A549 (cell line): ENCODE measurements at regions not wholly inside any gene's neighbourhood (a gene's known extent, or its start where the extent isn't known, plus 50 kb on each side); places are given as distances from the start of the nearest gene placed in this dataset.
"Not testable (repeated sequence)": the region's sequence is repeated elsewhere in the genome, so short reads cannot be mapped to it uniquely, and the experiment has no call there.

Experiments used
- ATAC-seq, 2 experiments: fragments of 200-7000 bp in 1 of 2; fragments of >200 bp in 1 of 2; cut with Nextera tagmentation in 1 of 2; cut with Tn5 transposase in 1 of 2; 3 replicates each; pipeline versions ENCODE4 v1.8.0 to v1.9.1; 2018 to 2020; ENCODE audit warnings: mild to moderate bottlenecking in 1 of 2, moderate library complexity in 1 of 2
- CTCF ChIA-PET: fragments of 300-600 bp; sonication (Branson Sonifier 250); formaldehyde crosslinking; extraction: SDS; loops from one replicate; lab custom pipeline; 2021; ENCODE audit warnings: antibody characterized with exemption, inconsistent platforms; lab: Yijun Ruan, JAX
- POLR2A ChIA-PET: fragments of 350-600 bp; formaldehyde crosslinking; extraction: SDS; loops from one replicate; lab custom pipeline; 2021; ENCODE audit warnings: antibody characterized with exemption, inconsistent platforms; lab: Yijun Ruan, JAX
- DNase-seq, 2 experiments: peaks; one replicate each; pipeline versions ENCODE4 v3.0.0 to v3.0.0-alpha.2; 2011 to 2016; ENCODE audit warnings: low read depth in 1 of 2, low spot score in 1 of 2
- FAIRE-seq: peaks from 2 replicates; lab custom pipeline; 2011; peaks lifted over from hg19 to GRCh38; lab: Jason Lieb, UNC
- H3K27ac ChIP-seq, 2 experiments: fragments of >200 bp; sonication (Bioruptor Twin); formaldehyde crosslinking; 3 replicates each; pipeline ENCODE4 v1.5.1; 2016 to 2017
- H3K4me1 ChIP-seq: fragments of >200 bp; sonication (Bioruptor Twin); formaldehyde crosslinking; 3 replicates; pipeline ENCODE4 v1.6.1; 2016
- H3K4me2 ChIP-seq: fragments of >200 bp; sonication (Bioruptor Twin); formaldehyde crosslinking; 3 replicates; pipeline ENCODE4 v1.6.1; 2016
- H3K4me3 ChIP-seq: fragments of >200 bp; sonication (Bioruptor Twin); formaldehyde crosslinking; 3 replicates; pipeline ENCODE4 v1.5.1; 2016
- H3K9me3 ChIP-seq: fragments of >200 bp; sonication (Bioruptor Twin); formaldehyde crosslinking; 3 replicates; pipeline ENCODE4 v1.6.1; 2016
- CEBPB ChIP-seq, 2 experiments: fragments of >200 bp in 1 of 2; sonication (Bioruptor Twin) in 1 of 2; formaldehyde crosslinking in 1 of 2; IDR thresholded peaks; 2 replicates each; pipeline ENCODE4 v1.6.1; 2012 to 2016
- E2F6 ChIP-seq: IDR thresholded peaks from 2 replicates; pipeline ENCODE4 v1.6.1; 2012; ENCODE audit warnings: low read depth, borderline replicate concordance
- EP300 ChIP-seq, 2 experiments: fragments of >200 bp; sonication (Bioruptor Twin); formaldehyde crosslinking; IDR thresholded peaks; 2 replicates in 1 of 2; 3 replicates in 1 of 2; pipeline ENCODE4 v1.6.1; 2016 to 2017
- FOXS1 ChIP-seq: fragments of 250-450 bp; sonication (Bioruptor Pico); IDR thresholded peaks from 2 replicates; pipeline ENCODE4 v1.5.0; 2020; ENCODE audit warnings: mild to moderate bottlenecking, moderate library complexity
- GATA3 ChIP-seq: IDR thresholded peaks from 2 replicates; pipeline ENCODE4 v1.6.1; 2012; ENCODE audit warnings: borderline replicate concordance
- HDAC2 ChIP-seq: fragments of 200-600 bp; sonication (generic); IDR thresholded peaks from 2 replicates; pipeline ENCODE4 v1.6.1; 2016
- HOXA7 ChIP-seq: fragments of 250-450 bp; sonication (Bioruptor Pico); IDR thresholded peaks from 2 replicates; pipeline ENCODE4 v1.5.0; 2020; ENCODE audit warnings: mild to moderate bottlenecking, moderate library complexity
- KDM1A ChIP-seq: fragments of 200-600 bp; sonication (generic); IDR thresholded peaks from 2 replicates; pipeline ENCODE4 v1.6.1; 2016; ENCODE audit warnings: low read depth, mild to moderate bottlenecking
- MAFK ChIP-seq: fragments of 450-650 bp; IDR thresholded peaks from 2 replicates; pipeline ENCODE4 v1.6.1; 2014; ENCODE audit not compliant: partially characterized antibody
- MAX ChIP-seq: IDR thresholded peaks from 2 replicates; pipeline ENCODE4 v1.6.1; 2012
- MYC ChIP-seq: IDR thresholded peaks from 2 replicates; pipeline ENCODE4 v1.6.1; 2012; ENCODE audit warnings: mild to moderate bottlenecking, inconsistent platforms, low read length, improper control_type of control experiment, borderline replicate concordance
- NR3C1 ChIP-seq: fragments of >200 bp; sonication (Bioruptor Twin); formaldehyde crosslinking; IDR thresholded peaks from 3 replicates; pipeline ENCODE4 v1.6.1; 2017
- PBX3 ChIP-seq: IDR thresholded peaks from 2 replicates; pipeline ENCODE4 v1.6.1; 2012
- RAD21 ChIP-seq, 2 experiments: fragments of >200 bp in 1 of 2; sonication (Bioruptor Twin) in 1 of 2; formaldehyde crosslinking in 1 of 2; IDR thresholded peaks in 1 of 2; conservative IDR thresholded peaks in 1 of 2; 2 replicates in 1 of 2; 3 replicates in 1 of 2; pipeline ENCODE4 v1.6.1; 2012 to 2018; ENCODE audit warnings: inconsistent platforms in 1 of 2
- REST ChIP-seq: fragments of 200-600 bp; sonication (generic); IDR thresholded peaks from 2 replicates; pipeline ENCODE4 v1.6.1; 2016; ENCODE audit warnings: antibody characterized with exemption, mild to moderate bottlenecking, moderate library complexity
- TP53 ChIP-seq: fragments of 250-450 bp; sonication (Bioruptor Pico); IDR thresholded peaks from 2 replicates; pipeline ENCODE4 v1.5.0; 2021; ENCODE audit warnings: mild to moderate bottlenecking, moderate library complexity
- ZC3H11A ChIP-seq: fragments of 450-650 bp; IDR thresholded peaks from 2 replicates; pipeline ENCODE4 v1.6.1; 2014; ENCODE audit warnings: antibody characterized with exemption, mild to moderate bottlenecking
- WGBS: methylation state at CpG from one replicate; pipeline ENCODE4 v1.1.6; 2017; ENCODE audit errors: missing lambda C conversion rate; 5-methylcytosine and 5-hydroxymethylcytosine counted together

GRCh38 chr7:79512261-79512660 lies 58.8 kb upstream of the MAGI2 start (continued):
- no peak for TF ChIP-seq REST

- CTCF ChIA-PET, H3K9me3 ChIP-seq, POLR2A ChIA-PET, FAIRE-seq, ATAC-seq, DNase-seq, H3K27ac ChIP-seq, H3K4me3 ChIP-seq, H3K4me2 ChIP-seq: not testable (repeated sequence)
- peaks cover 19% of the 10 kb centered on the region for H3K4me1 ChIP-seq
- 89% methylated on average over 1 of the region's 1 CpG for WGBS
These were observed 57.6 kb upstream of the MAGI2 start for GRCh38 chr7:79511056-79511455.

- ATAC-seq (peak in 1 of 2 experiments; percentile 80; a peak in 3 of 6 replicates), DNase-seq (peak in 1 of 2 experiments; percentile 79), FAIRE-seq (no peak)
- Histone ChIP-seq H3K9me3 (no peaks in the 10 kb centered on the region), H3K4me1 (peaks cover 37% of the 10 kb centered on the region), H3K4me3 (no peak overlapping the region; the same call in 2 of the 3 replicates), H3K27ac (peak overlapping the region; percentile 47 to 71; a peak in 5 of 6 replicates), H3K4me2 (peak overlapping the region; percentile 63)
- ChIA-PET POLR2A (no interaction called here), CTCF (no interaction called here)
- 4% methylated on average over 6 of the region's 6 CpGs for WGBS
- TF ChIP-seq KDM1A (no peak), MAFK (peak; percentile 17), GATA3 (peak; percentile 87), EP300 (IDR thresholded peaks at IDR 0.05) (peak in 1 of 2 experiments; percentile 48; a peak in 1 of 5 replicates), HOXA7 (no peak), MYC (no peak), ZC3H11A (no peak), CEBPB (IDR thresholded peaks at IDR 0.05) (peak in 1 of 2 experiments; percentile 47; a peak in 2 of 4 replicates)
These were observed 53.7 kb upstream of the MAGI2 start for GRCh38 chr7:79507131-79507530.

- ATAC-seq (peak; percentile 78 to 94; a peak in 5 of 6 replicates), DNase-seq (peak in 1 of 2 experiments; percentile 73)
- CTCF ChIA-PET = no interaction called here
- POLR2A ChIA-PET = no interaction called here
- TF ChIP-seq TP53 (CRISPR knock-in tag) = no peak
- TF ChIP-seq FOXS1 = no peak
- TF ChIP-seq HDAC2 = no peak
- 0 out of 5 replicates have a peak, but pooled peaks of 1 of the 2 experiments have one; percentile 4 for TF ChIP-seq RAD21 (conservative IDR thresholded peaks at IDR 0.05 in 1 of 2, IDR thresholded peaks at IDR 0.05 in 1 of 2)
- TF ChIP-seq MAFK = peak; percentile 35
- TF ChIP-seq GATA3 = peak; percentile 84
- TF ChIP-seq E2F6 = no peak
- TF ChIP-seq ZC3H11A = no peak
- TF ChIP-seq NR3C1 = no peak
- peak; percentile 14; the same call in 1 of the 2 replicates for TF ChIP-seq MAX
- TF ChIP-seq PBX3 = no peak
- TF ChIP-seq CEBPB (IDR thresholded peaks at IDR 0.05) = peak in 1 of 2 experiments; percentile 14; a peak in 1 of 4 replicates
- TF ChIP-seq, all 56 proteins: peak for 5
- Histone ChIP-seq H3K27ac (peak overlapping the region; percentile 47 to 71; a peak in 5 of 6 replicates), H3K4me2 (peak overlapping the region; percentile 63), H3K9me3 (no peaks in the 10 kb centered on the region), H3K4me1 (peaks cover 37% of the 10 kb centered on the region), H3K4me3 (no peak overlapping the region; the same call in 2 of the 3 replicates)
- 0% methylated on average over 2 of the region's 2 CpGs for WGBS
- no peak for FAIRE-seq
These were observed 53.0 kb upstream of the MAGI2 start for GRCh38 chr7:79506481-79506880.
